Heart left ventricle (tissue), 13 donors: ENCODE measurements at regions not wholly inside any gene's neighbourhood (a gene's known extent, or its start where the extent isn't known, plus 50 kb on each side); places are given as distances from the start of the nearest gene placed in this dataset.

Source experiments
- POLR2A ChIP-seq, 2 donors: fragments of 450-650 bp; IDR thresholded peaks; one replicate each; pipeline ENCODE4 v1.6.1; 2017; ENCODE audit warnings: antibody characterized with exemption in 2 of 2, mild to moderate bottlenecking in 2 of 2, moderate library complexity in 2 of 2
- TF ChIP-seq, protein P1 (sequence below), 12 donors: fragments of 200-600 bp; sonication (generic) in 4 of 12; IDR thresholded peaks; one replicate each; pipeline versions ENCODE4 v1.5.0 to v1.8.0; 2018 to 2022; ENCODE audit warnings: antibody characterized with exemption in 12 of 12, mild to moderate bottlenecking in 5 of 12
- donor health status: ischemic (EF 13 %, LVEDD 7.1; RV severe dilation, severe dysfunction).
- donor health status: DM: no; HTN: yes; CAD: no.
- donor health status: DM: no; HTN: no; CAD: no.
- donor health status: ischemic (EF 25% LVEDD 6.9; RV normal size, moderate dysfunction).
- donor health status: ischemic (EF 25% LVEDD 5.7; RV mildly dilated, moderate dysfunction).
- donor health status: ischemic (EF 35%, LVEDD 5.7; RV mildly dilated, moderate dysfunction).
- donor health status: nonischemic (EF 11% LVEDD 7.7; RV severe dilation, severe dysfunction).
- donor health status: DM: yes; HTN: yes; CAD: no.
- donor health status: PGD.
- donor health status: ischemic (EF 29% LVEDD 5.4; RV normal size, mild dysfunction).
- donor health status: nonischemic (EF 23%, LVEDD 6.1; RV moderate dilation, normal function).

DNA sequence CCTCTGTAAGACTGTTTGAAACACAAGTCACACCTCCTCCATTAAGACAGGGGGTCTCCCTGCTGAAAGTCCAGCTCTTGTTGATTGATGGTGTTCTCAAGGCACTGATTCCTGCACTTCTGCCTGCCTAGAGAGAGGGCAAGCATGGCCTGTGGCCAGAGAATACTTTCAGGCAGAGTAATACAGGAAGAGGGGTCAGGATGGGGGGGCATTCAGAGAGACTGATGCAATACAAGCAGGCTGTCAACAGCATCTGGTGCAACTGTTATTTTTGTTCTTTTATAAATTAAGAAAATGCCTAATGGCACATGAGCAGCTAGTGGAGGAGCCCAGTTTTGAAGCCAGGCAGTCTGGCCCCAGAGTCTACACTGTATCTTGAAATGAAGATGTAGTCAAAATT is 302.2 kb downstream of the DIRAS2 start:
- TF ChIP-seq, protein P1, sequence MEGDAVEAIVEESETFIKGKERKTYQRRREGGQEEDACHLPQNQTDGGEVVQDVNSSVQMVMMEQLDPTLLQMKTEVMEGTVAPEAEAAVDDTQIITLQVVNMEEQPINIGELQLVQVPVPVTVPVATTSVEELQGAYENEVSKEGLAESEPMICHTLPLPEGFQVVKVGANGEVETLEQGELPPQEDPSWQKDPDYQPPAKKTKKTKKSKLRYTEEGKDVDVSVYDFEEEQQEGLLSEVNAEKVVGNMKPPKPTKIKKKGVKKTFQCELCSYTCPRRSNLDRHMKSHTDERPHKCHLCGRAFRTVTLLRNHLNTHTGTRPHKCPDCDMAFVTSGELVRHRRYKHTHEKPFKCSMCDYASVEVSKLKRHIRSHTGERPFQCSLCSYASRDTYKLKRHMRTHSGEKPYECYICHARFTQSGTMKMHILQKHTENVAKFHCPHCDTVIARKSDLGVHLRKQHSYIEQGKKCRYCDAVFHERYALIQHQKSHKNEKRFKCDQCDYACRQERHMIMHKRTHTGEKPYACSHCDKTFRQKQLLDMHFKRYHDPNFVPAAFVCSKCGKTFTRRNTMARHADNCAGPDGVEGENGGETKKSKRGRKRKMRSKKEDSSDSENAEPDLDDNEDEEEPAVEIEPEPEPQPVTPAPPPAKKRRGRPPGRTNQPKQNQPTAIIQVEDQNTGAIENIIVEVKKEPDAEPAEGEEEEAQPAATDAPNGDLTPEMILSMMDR (IDR thresholded peaks at IDR 0.05): no peak
- no peak for TF ChIP-seq POLR2A (IDR thresholded peaks at IDR 0.05)
